ENCODE measurements at regions not wholly inside any gene's neighbourhood (a gene's known extent, or its start where the extent isn't known, plus 50 kb on each side); places are given as distances from the start of the nearest gene placed in this dataset.

- no peak for TF ChIP-seq EZH2 (IDR thresholded peaks at IDR 0.05; ENCODE audit: insufficient read depth, poor library complexity, severe bottlenecking)
- no peak for TF ChIP-seq EZH2phosphoT487 (IDR thresholded peaks at IDR 0.05; ENCODE audit: insufficient read depth, low read depth)
Measured at GRCh38 chr12:127998988-127999387, 268.0 kb upstream of the TMEM132C start.

All from GM23248 (cell line).